Colonic mucosa (tissue), 4 donors: ENCODE measurements at regions not wholly inside any gene's neighbourhood (a gene's known extent, or its start where the extent isn't known, plus 50 kb on each side); places are given as distances from the start of the nearest gene placed in this dataset.

Experiments
- DNase-seq: peaks from one replicate; pipeline ENCODE4 v3.0.0-alpha.2; 2020
- H3K27ac ChIP-seq: fragments of 200-600 bp; one replicate; pipeline ENCODE4 v1.8.0; 2021
- H3K27me3 ChIP-seq: fragments of 200-600 bp; one replicate; pipeline ENCODE4 v1.8.0; 2021
- H3K36me3 ChIP-seq: fragments of 200-600 bp; one replicate; pipeline ENCODE4 v1.8.0; 2021
- H3K4me1 ChIP-seq: fragments of 200-600 bp; one replicate; pipeline ENCODE4 v1.8.0; 2021; ENCODE audit warnings: mild to moderate bottlenecking
- H3K4me3 ChIP-seq: fragments of 200-600 bp; one replicate; pipeline ENCODE4 v1.8.0; 2021
- H3K9ac ChIP-seq, 2 donors: one replicate each; pipeline ENCODE4 v1.7.0; 2013; ENCODE audit warnings: control low read depth in 2 of 2, low read depth in 2 of 2, low read length in 2 of 2
- H3K9me3 ChIP-seq: fragments of 200-600 bp; one replicate; pipeline ENCODE4 v1.8.0; 2021
- intact Hi-C: fragments of 100-400 bp; cut with DNase I; formaldehyde crosslinking; loops from one replicate; pipeline ENCODE4 v1.14.1; 2022
- TF ChIP-seq, protein P1 (sequence below): fragments of 200-600 bp; IDR thresholded peaks from one replicate; pipeline ENCODE4 v1.8.0; 2022; ENCODE audit warnings: antibody characterized with exemption, mild to moderate bottlenecking
- donor health status: healthy.
- donor health status: DM: no; HTN: no; CAD: no.
- donor health status: DM: no; HTN: no; CAD: no.

DNA sequence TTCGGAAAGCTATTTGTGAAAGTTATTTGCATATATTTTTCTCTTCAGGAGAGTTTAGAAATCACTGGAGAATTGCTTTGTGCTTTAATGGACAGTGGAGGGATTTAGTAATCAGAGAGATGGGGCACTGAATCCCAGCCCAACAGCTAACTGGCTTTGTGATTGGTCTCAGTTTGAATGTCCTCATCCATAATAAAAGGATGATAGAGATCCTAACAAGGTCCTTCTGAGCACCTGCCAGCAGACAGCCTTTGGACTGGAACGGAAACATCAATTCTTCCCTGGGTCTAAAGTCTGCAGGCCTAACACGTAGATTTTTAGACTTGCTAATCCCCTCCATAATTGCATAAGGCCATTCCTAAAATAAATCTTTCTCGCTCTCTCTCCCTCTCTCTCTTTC, 112.0 kb upstream of the ADAMTS5 start:
- Histone ChIP-seq H3K9ac (no peak overlapping the region), H3K4me3 (no peak overlapping the region), H3K27me3 (no peaks in the 10 kb centered on the region), H3K4me1 (no peaks in the 10 kb centered on the region), H3K9me3 (no peaks in the 10 kb centered on the region), H3K27ac (no peak overlapping the region), H3K36me3 (no peaks in the 10 kb centered on the region)
- TF ChIP-seq, protein P1, sequence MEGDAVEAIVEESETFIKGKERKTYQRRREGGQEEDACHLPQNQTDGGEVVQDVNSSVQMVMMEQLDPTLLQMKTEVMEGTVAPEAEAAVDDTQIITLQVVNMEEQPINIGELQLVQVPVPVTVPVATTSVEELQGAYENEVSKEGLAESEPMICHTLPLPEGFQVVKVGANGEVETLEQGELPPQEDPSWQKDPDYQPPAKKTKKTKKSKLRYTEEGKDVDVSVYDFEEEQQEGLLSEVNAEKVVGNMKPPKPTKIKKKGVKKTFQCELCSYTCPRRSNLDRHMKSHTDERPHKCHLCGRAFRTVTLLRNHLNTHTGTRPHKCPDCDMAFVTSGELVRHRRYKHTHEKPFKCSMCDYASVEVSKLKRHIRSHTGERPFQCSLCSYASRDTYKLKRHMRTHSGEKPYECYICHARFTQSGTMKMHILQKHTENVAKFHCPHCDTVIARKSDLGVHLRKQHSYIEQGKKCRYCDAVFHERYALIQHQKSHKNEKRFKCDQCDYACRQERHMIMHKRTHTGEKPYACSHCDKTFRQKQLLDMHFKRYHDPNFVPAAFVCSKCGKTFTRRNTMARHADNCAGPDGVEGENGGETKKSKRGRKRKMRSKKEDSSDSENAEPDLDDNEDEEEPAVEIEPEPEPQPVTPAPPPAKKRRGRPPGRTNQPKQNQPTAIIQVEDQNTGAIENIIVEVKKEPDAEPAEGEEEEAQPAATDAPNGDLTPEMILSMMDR, result no peak
- intact Hi-C loops, result no loop called here
- no peak for DNase-seq

DNA sequence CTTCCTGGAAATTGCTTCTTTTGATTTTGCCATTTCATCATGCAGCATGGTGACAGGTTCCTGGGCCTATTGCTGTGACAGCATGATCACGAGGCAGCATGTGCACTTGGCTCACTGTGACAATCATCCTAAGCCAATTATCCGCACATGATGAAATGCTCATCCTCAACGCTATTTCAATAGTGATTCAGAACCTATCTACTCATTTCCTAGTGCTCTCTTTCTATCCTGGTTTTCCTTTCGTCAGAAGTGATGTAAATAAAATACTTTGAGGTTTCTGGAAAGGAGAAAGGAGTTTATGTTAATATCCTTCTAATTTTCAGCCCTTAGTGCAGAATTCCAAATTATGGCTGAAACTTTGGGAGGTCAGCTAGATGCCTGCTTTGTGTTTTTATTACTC, 110.6 kb upstream of the ADAMTS5 start:
- H3K4me3 ChIP-seq, result no peak overlapping the region
- intact Hi-C loops, result no loop called here

DNA sequence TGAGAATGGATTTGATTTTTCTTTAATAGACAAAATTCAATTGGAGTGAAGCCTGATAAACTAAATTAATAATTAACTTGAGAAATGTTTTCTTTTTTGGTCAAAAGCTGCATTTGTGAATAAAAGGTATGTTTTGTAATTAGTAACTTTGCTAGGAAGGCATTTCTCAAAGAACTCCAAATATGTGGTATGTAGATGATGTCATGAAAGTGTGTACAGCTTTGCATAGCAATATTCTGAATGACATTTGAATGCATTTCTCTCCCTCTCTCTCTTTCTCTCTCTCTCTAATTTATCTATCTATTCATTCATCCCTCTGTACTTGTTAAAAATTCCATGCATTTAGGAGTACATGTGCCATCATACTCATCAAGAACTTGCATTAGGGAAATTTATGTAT, 109.1 kb upstream of the ADAMTS5 start:
- intact Hi-C loops, result no loop called here
- Histone ChIP-seq H3K9ac (no peak overlapping the region), H3K36me3 (no peaks in the 10 kb centered on the region), H3K4me3 (no peak overlapping the region), H3K27me3 (no peaks in the 10 kb centered on the region), H3K9me3 (no peaks in the 10 kb centered on the region), H3K27ac (no peak overlapping the region), H3K4me1 (no peaks in the 10 kb centered on the region)
- TF ChIP-seq, protein P1, result no peak
- no peak for DNase-seq

More for the DNA sequence above, 110.6 kb upstream of the ADAMTS5 start:
- no peaks in the 10 kb centered on the region for H3K9me3 ChIP-seq
- no peaks in the 10 kb centered on the region for H3K4me1 ChIP-seq
- TF ChIP-seq, protein P1, result no peak
- H3K9ac ChIP-seq, result no peak overlapping the region
- DNase-seq, result no peak
- H3K27me3 ChIP-seq, result no peaks in the 10 kb centered on the region
- no peak overlapping the region for H3K27ac ChIP-seq
- no peaks in the 10 kb centered on the region for H3K36me3 ChIP-seq

DNA sequence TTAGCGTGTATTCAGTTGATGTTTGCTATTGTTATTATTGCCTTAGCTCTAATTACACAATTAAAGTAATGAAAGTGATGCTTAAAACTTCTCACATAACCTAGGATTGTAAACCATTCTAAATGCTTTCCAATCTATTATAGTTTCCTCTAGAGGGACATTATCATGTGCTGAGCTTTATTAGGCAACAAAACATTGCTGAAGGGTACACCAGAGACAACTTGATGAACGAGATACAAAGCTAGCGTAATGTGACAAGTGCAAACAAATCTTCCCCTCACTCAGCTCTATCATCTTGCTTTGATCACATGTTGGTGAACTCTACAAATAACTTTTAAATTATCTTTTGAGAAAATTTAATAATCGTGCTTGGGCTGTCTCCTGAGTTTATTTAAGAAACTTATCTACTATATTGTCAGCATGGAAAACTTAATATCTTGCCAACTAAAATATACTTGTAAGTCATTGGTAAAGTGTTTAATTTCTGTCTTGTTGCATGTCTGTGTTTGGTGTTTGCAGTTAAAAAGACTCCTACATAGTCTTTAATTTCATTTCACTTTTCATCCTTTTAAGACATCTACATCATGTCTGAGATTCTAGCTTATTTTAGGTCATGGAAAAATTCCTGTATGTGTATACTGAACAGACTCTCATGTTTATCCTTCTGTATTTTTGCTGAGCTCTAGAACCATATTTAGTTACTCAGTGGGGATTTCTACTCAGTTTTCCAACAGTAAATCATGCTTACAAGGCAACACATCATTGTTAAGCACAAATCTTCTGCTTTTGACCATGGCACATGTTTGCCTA, 104.2 kb upstream of the ADAMTS5 start:
- Histone ChIP-seq H3K27ac (no peak overlapping the region), H3K27me3 (no peaks in the 10 kb centered on the region), H3K9ac (no peak overlapping the region), H3K4me1 (no peaks in the 10 kb centered on the region), H3K9me3 (no peaks in the 10 kb centered on the region), H3K4me3 (no peak overlapping the region), H3K36me3 (no peaks in the 10 kb centered on the region)
- no peak for DNase-seq
- intact Hi-C loops, result no loop called here
- TF ChIP-seq, protein P1, result no peak

DNA sequence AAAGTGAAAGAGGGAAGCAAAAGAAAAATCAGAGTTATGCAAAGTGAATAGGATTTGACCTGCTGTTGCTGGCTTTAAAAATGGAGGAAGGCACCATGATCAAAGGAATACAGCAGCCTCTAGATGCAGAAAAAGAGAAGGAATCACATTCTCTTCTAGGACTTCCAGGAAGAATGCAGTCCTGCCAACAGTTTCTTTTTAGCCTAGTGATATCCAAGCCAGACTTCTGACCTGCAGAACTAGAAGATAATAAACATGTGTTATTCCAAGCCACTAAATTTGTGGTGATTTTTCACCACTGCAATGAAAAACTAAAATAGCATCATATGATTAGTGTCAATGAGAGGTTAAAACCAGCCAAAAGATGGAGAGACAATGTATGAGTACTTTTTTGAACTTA, 101.9 kb upstream of the ADAMTS5 start:
- no peak for DNase-seq
- TF ChIP-seq, protein P1, result no peak
- Histone ChIP-seq H3K9me3 (no peaks in the 10 kb centered on the region), H3K27ac (no peak overlapping the region), H3K36me3 (no peaks in the 10 kb centered on the region), H3K9ac (no peak overlapping the region), H3K4me1 (no peaks in the 10 kb centered on the region), H3K4me3 (no peak overlapping the region), H3K27me3 (no peaks in the 10 kb centered on the region)
- intact Hi-C loops, result no loop called here
